ENCODE measurements at regions not wholly inside any gene's neighbourhood (a gene's known extent, or its start where the extent isn't known, plus 50 kb on each side); places are given as distances from the start of the nearest gene placed in this dataset.

DNA sequence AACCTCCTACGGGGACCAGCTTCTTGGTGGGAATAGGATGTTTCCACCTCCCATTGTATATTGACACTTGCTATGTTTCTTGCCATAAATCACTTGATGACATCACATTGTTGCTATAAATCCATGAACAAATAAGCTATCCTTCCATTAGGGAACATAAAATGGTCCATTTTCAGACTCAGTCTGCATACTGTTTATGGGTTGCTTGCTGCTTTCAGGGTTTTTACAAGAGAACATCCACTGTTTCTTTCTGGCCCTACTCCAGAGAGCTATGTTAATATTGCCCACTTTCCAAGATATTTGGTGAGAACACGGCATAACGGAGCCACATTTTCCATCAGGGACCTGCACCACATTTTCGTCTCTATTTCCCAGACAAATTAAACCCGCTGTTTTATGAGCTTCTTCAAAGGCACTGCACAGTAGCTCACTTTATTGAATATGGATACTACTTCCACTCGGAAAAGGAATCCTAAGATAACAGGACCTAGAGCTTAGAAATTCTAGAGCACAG is 800.2 kb downstream of the KCNJ2 start:
- TF ChIP-seq, protein P1, sequence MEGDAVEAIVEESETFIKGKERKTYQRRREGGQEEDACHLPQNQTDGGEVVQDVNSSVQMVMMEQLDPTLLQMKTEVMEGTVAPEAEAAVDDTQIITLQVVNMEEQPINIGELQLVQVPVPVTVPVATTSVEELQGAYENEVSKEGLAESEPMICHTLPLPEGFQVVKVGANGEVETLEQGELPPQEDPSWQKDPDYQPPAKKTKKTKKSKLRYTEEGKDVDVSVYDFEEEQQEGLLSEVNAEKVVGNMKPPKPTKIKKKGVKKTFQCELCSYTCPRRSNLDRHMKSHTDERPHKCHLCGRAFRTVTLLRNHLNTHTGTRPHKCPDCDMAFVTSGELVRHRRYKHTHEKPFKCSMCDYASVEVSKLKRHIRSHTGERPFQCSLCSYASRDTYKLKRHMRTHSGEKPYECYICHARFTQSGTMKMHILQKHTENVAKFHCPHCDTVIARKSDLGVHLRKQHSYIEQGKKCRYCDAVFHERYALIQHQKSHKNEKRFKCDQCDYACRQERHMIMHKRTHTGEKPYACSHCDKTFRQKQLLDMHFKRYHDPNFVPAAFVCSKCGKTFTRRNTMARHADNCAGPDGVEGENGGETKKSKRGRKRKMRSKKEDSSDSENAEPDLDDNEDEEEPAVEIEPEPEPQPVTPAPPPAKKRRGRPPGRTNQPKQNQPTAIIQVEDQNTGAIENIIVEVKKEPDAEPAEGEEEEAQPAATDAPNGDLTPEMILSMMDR (IDR thresholded peaks at IDR 0.05): no peak
- no peak for TF ChIP-seq POLR2AphosphoS5 (IDR thresholded peaks at IDR 0.05)
